HEK293T (cell line): ENCODE measurements at regions not wholly inside any gene's neighbourhood (a gene's known extent, or its start where the extent isn't known, plus 50 kb on each side); places are given as distances from the start of the nearest gene placed in this dataset.

Source experiments
- CTCF ChIA-PET: fragments of 350-600 bp; formaldehyde crosslinking; extraction: SDS; loops from one replicate; lab custom pipeline; 2021; ENCODE audit warnings: antibody characterized with exemption, inconsistent platforms; lab: Yijun Ruan, JAX
- POLR2A ChIA-PET: fragments of 350-600 bp; formaldehyde crosslinking; extraction: SDS; loops from one replicate; lab custom pipeline; 2020; ENCODE audit warnings: antibody characterized with exemption, inconsistent platforms; lab: Yijun Ruan, JAX
- DNase-seq: peaks from one replicate; pipeline ENCODE4 v3.0.0; 2012; ENCODE audit warnings: mixed read lengths; ENCODE audit errors: extremely low spot score
- ARNT ChIP-seq: fragments of 450-650 bp; IDR thresholded peaks from 2 replicates; pipeline ENCODE4 v1.6.1; 2017; ENCODE audit warnings: mild to moderate bottlenecking
- BHLHE40 ChIP-seq: fragments of 450-650 bp; IDR thresholded peaks from 2 replicates; pipeline ENCODE4 v1.6.1; 2016; ENCODE audit warnings: mild to moderate bottlenecking, moderate library complexity, borderline replicate concordance
- CTBP1 ChIP-seq: fragments of 450-650 bp; IDR thresholded peaks from 2 replicates; pipeline ENCODE4 v1.6.1; 2016; ENCODE audit warnings: borderline replicate concordance
- ELF4 ChIP-seq: fragments of 450-650 bp; IDR thresholded peaks from 2 replicates; pipeline ENCODE4 v1.6.1; 2017; ENCODE audit warnings: antibody characterized with exemption
- FOXA1 ChIP-seq: fragments of 450-650 bp; IDR thresholded peaks from 2 replicates; pipeline ENCODE4 v1.6.1; 2016; ENCODE audit warnings: mild to moderate bottlenecking
- FOXK2 ChIP-seq: fragments of 450-650 bp; IDR thresholded peaks from 2 replicates; pipeline ENCODE4 v1.6.1; 2016; ENCODE audit warnings: mild to moderate bottlenecking
- FOXM1 ChIP-seq: fragments of 450-650 bp; IDR thresholded peaks from 2 replicates; pipeline ENCODE4 v1.6.1; 2017; ENCODE audit warnings: mild to moderate bottlenecking, borderline replicate concordance
- HDGF ChIP-seq: fragments of 450-650 bp; IDR thresholded peaks from 2 replicates; pipeline ENCODE4 v1.6.1; 2017; ENCODE audit warnings: antibody characterized with exemption, borderline replicate concordance
- L3MBTL2 ChIP-seq: fragments of 450-650 bp; conservative IDR thresholded peaks from 2 replicates; pipeline ENCODE4 v1.6.1; 2016; ENCODE audit warnings: mild to moderate bottlenecking
- LEF1 ChIP-seq: fragments of 450-650 bp; IDR thresholded peaks from 2 replicates; pipeline ENCODE4 v1.6.1; 2017; ENCODE audit warnings: mild to moderate bottlenecking, borderline replicate concordance
- NFRKB ChIP-seq: fragments of 450-650 bp; IDR thresholded peaks from 2 replicates; pipeline ENCODE4 v1.6.1; 2016; ENCODE audit warnings: mild to moderate bottlenecking, moderate library complexity
- PKNOX1 ChIP-seq: fragments of 450-650 bp; IDR thresholded peaks from 2 replicates; pipeline ENCODE4 v1.6.1; 2016
- SP1 ChIP-seq: fragments of 450-650 bp; IDR thresholded peaks from 2 replicates; pipeline ENCODE4 v1.6.1; 2017
- SUZ12 ChIP-seq: fragments of 450-650 bp; IDR thresholded peaks from 2 replicates; pipeline ENCODE4 v1.6.1; 2016; ENCODE audit warnings: mild to moderate bottlenecking
- TARDBP ChIP-seq: fragments of 450-650 bp; IDR thresholded peaks from 2 replicates; pipeline ENCODE4 v1.6.1; 2016
- ZNF384 ChIP-seq: fragments of 450-650 bp; IDR thresholded peaks from 2 replicates; pipeline ENCODE4 v1.6.1; 2016

GRCh38 chr20:24790746-24791283, 158.3 kb upstream of the CST7 start:
- TF ChIP-seq L3MBTL2 (no peak), ELF4 (no peak), LEF1 (no peak), FOXM1 (no peak)
- CTCF ChIA-PET: no interaction called here

GRCh38 chr20:24791953-24792352, 157.1 kb upstream of the CST7 start:
- no peak for TF ChIP-seq BHLHE40
- TF ChIP-seq SUZ12: no peak
- TF ChIP-seq PKNOX1: no peak
- no peak for TF ChIP-seq TARDBP
- no peak for TF ChIP-seq ZNF384
- no peak for TF ChIP-seq LEF1
- no peak for TF ChIP-seq NFRKB
- TF ChIP-seq FOXM1: no peak
- no peak for TF ChIP-seq FOXK2
- TF ChIP-seq ARNT: no peak
- TF ChIP-seq ELF4: no peak
- no peak for TF ChIP-seq FOXA1
- TF ChIP-seq SP1: no peak
- no peak for TF ChIP-seq L3MBTL2
- no peak for TF ChIP-seq HDGF
- no peak for TF ChIP-seq CTBP1
- DNase-seq: no peak
- ChIA-PET CTCF (no interaction called here), POLR2A (no interaction called here)

More at GRCh38 chr20:24790746-24791283, 158.3 kb upstream of the CST7 start:
- DNase-seq: no peak
- POLR2A ChIA-PET: no interaction called here

GRCh38 chr20:24792641-24793495, 156.2 kb upstream of the CST7 start:
- CTCF ChIA-PET: no interaction called here

GRCh38 chr20:24795436-24795835, 153.6 kb upstream of the CST7 start:
- TF ChIP-seq PKNOX1: no peak
- TF ChIP-seq ZNF384: no peak
- no peak for TF ChIP-seq ARNT
- no peak for TF ChIP-seq SUZ12
- no peak for TF ChIP-seq HDGF
- no peak for TF ChIP-seq TARDBP
- no peak for TF ChIP-seq FOXA1
- no peak for TF ChIP-seq LEF1
- TF ChIP-seq FOXK2: no peak
- TF ChIP-seq BHLHE40: no peak
- no peak for TF ChIP-seq FOXM1
- no peak for TF ChIP-seq ELF4
- no peak for TF ChIP-seq NFRKB
- TF ChIP-seq SP1: no peak
- TF ChIP-seq L3MBTL2: no peak
- no peak for TF ChIP-seq CTBP1
- CTCF ChIA-PET: no interaction called here
- POLR2A ChIA-PET: no interaction called here
- DNase-seq: no peak

More at GRCh38 chr20:24792641-24793495, 156.2 kb upstream of the CST7 start:
- no peak for DNase-seq
- POLR2A ChIA-PET: no interaction called here
- TF ChIP-seq ARNT (no peak), FOXM1 (no peak), NFRKB (no peak), SP1 (no peak), BHLHE40 (no peak), FOXK2 (no peak), LEF1 (no peak), TARDBP (no peak), SUZ12 (no peak), ZNF384 (no peak), CTBP1 (no peak), HDGF (no peak), FOXA1 (no peak)

- ChIA-PET CTCF (no interaction called here), POLR2A (no interaction called here)
These were observed 152.8 kb upstream of the CST7 start for GRCh38 chr20:24796236-24796635.

More at GRCh38 chr20:24796236-24796635, 152.8 kb upstream of the CST7 start:
- no peak for DNase-seq
- TF ChIP-seq CTBP1: no peak
- TF ChIP-seq LEF1: no peak
- no peak for TF ChIP-seq BHLHE40
- no peak for TF ChIP-seq SP1
- no peak for TF ChIP-seq HDGF
- TF ChIP-seq NFRKB: no peak
- no peak for TF ChIP-seq FOXK2
- TF ChIP-seq FOXA1: no peak
- no peak for TF ChIP-seq PKNOX1
- no peak for TF ChIP-seq ZNF384
- no peak for TF ChIP-seq SUZ12
- TF ChIP-seq TARDBP: no peak
- no peak for TF ChIP-seq FOXM1
- TF ChIP-seq ELF4: no peak
- TF ChIP-seq L3MBTL2: no peak
- no peak for TF ChIP-seq ARNT
